ENCODE measurements at regions not wholly inside any gene's neighbourhood (a gene's known extent, or its start where the extent isn't known, plus 50 kb on each side); places are given as distances from the start of the nearest gene placed in this dataset.
"Not testable (repeated sequence)": the region's sequence is repeated elsewhere in the genome, so short reads cannot be mapped to it uniquely, and the experiment has no call there.

- no peaks in the 10 kb centered on the region for H3K27me3 ChIP-seq (ENCODE audit: insufficient read depth in 3 of 3, low read length in 2 of 3)
- no peaks in the 10 kb centered on the region for H3K36me3 ChIP-seq (ENCODE audit: insufficient read depth in 1 of 2, low read depth in 1 of 2)
- H3K4me3 ChIP-seq: no peak overlapping the region
- no peak for DNase-seq
- intact Hi-C loops (cut with DNase I): no loop called here
- no peak overlapping the region for H3K27ac ChIP-seq
- no peak for TF ChIP-seq CTCF (IDR thresholded peaks at IDR 0.05)
- H3K9me3 ChIP-seq: no peaks in the 10 kb centered on the region
- ATAC-seq: no peak
- H3K4me1 ChIP-seq: no peaks in the 10 kb centered on the region
- WGBS, 3 donors: 32 to 44% (median 41%) methylated on average over 2 of the region's 2 CpGs
Measured at GRCh38 chr3:118671192-118671591, 363.5 kb downstream of the IGSF11 start.

- intact Hi-C loops (cut with DNase I): no loop called here
Measured at GRCh38 chr3:118675305-118675704, 359.3 kb downstream of the IGSF11 start.

GRCh38 chr3:118678663-118679062 is 356.0 kb downstream of the IGSF11 start:
- H3K27ac ChIP-seq; ATAC-seq; H3K4me3 ChIP-seq; intact Hi-C loops (cut with DNase I); DNase-seq; H3K27me3 ChIP-seq (ENCODE audit: insufficient read depth in 3 of 3, low read length in 2 of 3); H3K4me1 ChIP-seq; H3K36me3 ChIP-seq (ENCODE audit: insufficient read depth in 1 of 2, low read depth in 1 of 2); H3K9me3 ChIP-seq: not testable (repeated sequence)

More at GRCh38 chr3:118675305-118675704, 359.3 kb downstream of the IGSF11 start:
- Histone ChIP-seq H3K9me3 (no peaks in the 10 kb centered on the region), H3K27me3 (ENCODE audit: insufficient read depth in 3 of 3, low read length in 2 of 3) (no peaks in the 10 kb centered on the region), H3K27ac (no peak overlapping the region), H3K4me3 (no peak overlapping the region), H3K4me1 (no peaks in the 10 kb centered on the region), H3K36me3 (ENCODE audit: insufficient read depth in 1 of 2, low read depth in 1 of 2) (no peaks in the 10 kb centered on the region)
- ATAC-seq: no peak
- no peak for TF ChIP-seq CTCF (IDR thresholded peaks at IDR 0.05)
- no peak for DNase-seq
- 84 to 89% (median 86%) methylated on average over 2 of the region's 2 CpGs for WGBS, 3 donors

- intact Hi-C loops (cut with DNase I): no loop called here
- WGBS, 3 donors: 28 to 39% (median 30%) methylated on average over 2 of the region's 2 CpGs
Measured at GRCh38 chr3:118682921-118683320, 351.7 kb downstream of the IGSF11 start.

GRCh38 chr3:118683636-118684035 is 351.0 kb downstream of the IGSF11 start:
- WGBS, 3 donors: 85 to 88% (median 87%) methylated on average over 6 of the region's 6 CpGs
- H3K4me3 ChIP-seq: no peak overlapping the region
- intact Hi-C loops (cut with DNase I): no loop called here
- H3K4me1 ChIP-seq: no peaks in the 10 kb centered on the region
- DNase-seq (no peak), ATAC-seq (no peak)
- H3K9me3 ChIP-seq: no peaks in the 10 kb centered on the region
- H3K27me3 ChIP-seq (ENCODE audit: insufficient read depth in 3 of 3, low read length in 2 of 3): no peaks in the 10 kb centered on the region
- H3K36me3 ChIP-seq (ENCODE audit: insufficient read depth in 1 of 2, low read depth in 1 of 2): no peaks in the 10 kb centered on the region
- no peak for TF ChIP-seq CTCF (IDR thresholded peaks at IDR 0.05)
- H3K27ac ChIP-seq: no peak overlapping the region

More at GRCh38 chr3:118682921-118683320, 351.7 kb downstream of the IGSF11 start:
- no peaks in the 10 kb centered on the region for H3K4me1 ChIP-seq
- no peaks in the 10 kb centered on the region for H3K36me3 ChIP-seq (ENCODE audit: insufficient read depth in 1 of 2, low read depth in 1 of 2)
- H3K4me3 ChIP-seq: no peak overlapping the region
- DNase-seq: no peak
- H3K27ac ChIP-seq: no peak overlapping the region
- no peaks in the 10 kb centered on the region for H3K9me3 ChIP-seq
- no peak for ATAC-seq
- no peak for TF ChIP-seq CTCF (IDR thresholded peaks at IDR 0.05)
- H3K27me3 ChIP-seq (ENCODE audit: insufficient read depth in 3 of 3, low read length in 2 of 3): no peaks in the 10 kb centered on the region
